ENCODE measurements at regions not wholly inside any gene's neighbourhood (a gene's known extent, or its start where the extent isn't known, plus 50 kb on each side); places are given as distances from the start of the nearest gene placed in this dataset.

GRCh38 chr9:14389146-14389545 is 75.2 kb upstream of the NFIB start:
- no peak for DNase-seq

- DNase-seq, result no peak
These were observed 69.8 kb upstream of the NFIB start for GRCh38 chr9:14383773-14384172.

GRCh38 chr9:14383294-14383693 is 69.4 kb upstream of the NFIB start:
- peak; percentile 24 for DNase-seq

GRCh38 chr9:14380061-14380836 is 66.3 kb upstream of the NFIB start:
- no peak for DNase-seq

- no peak for DNase-seq
These were observed 65.3 kb upstream of the NFIB start for GRCh38 chr9:14379280-14379679.

GRCh38 chr9:14373706-14374105 is 59.8 kb upstream of the NFIB start:
- no peak for DNase-seq

GRCh38 chr9:14373336-14373666 is 59.4 kb upstream of the NFIB start:
- no peak for DNase-seq

- DNase-seq, result no peak
These were observed 58.7 kb upstream of the NFIB start for GRCh38 chr9:14372437-14373335.

- no peak for DNase-seq
These were observed 55.1 kb upstream of the NFIB start for GRCh38 chr9:14369011-14369410.

GRCh38 chr9:14366076-14366475 is 52.1 kb upstream of the NFIB start:
- no peak for DNase-seq

GRCh38 chr9:14365670-14366069 is 51.7 kb upstream of the NFIB start:
- DNase-seq, result no peak
